ENCODE measurements at regions not wholly inside any gene's neighbourhood (a gene's known extent, or its start where the extent isn't known, plus 50 kb on each side); places are given as distances from the start of the nearest gene placed in this dataset.

DNA sequence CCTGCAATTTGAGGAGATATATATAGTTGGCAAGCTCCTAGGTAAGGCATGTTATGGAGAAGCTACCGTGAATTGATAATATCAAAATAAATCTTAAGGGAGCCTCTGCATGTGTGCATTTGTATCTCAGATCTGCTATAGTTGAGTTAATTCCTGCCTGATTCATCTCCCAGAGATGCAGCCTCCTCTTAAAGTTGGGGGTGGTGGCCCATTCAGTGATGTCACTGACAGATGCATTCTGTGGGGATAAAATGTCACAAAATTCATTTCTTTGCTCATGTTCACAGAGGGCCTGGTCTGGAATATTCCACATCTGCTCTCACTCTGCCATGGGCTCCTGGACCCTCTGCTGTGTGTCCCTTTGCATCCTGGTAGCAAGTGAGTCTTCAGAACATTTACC, 185.8 kb upstream of the PRSS1 start:
- no peak for TF ChIP-seq POLR2A (IDR thresholded peaks at IDR 0.05)
- TF ChIP-seq, protein P1, sequence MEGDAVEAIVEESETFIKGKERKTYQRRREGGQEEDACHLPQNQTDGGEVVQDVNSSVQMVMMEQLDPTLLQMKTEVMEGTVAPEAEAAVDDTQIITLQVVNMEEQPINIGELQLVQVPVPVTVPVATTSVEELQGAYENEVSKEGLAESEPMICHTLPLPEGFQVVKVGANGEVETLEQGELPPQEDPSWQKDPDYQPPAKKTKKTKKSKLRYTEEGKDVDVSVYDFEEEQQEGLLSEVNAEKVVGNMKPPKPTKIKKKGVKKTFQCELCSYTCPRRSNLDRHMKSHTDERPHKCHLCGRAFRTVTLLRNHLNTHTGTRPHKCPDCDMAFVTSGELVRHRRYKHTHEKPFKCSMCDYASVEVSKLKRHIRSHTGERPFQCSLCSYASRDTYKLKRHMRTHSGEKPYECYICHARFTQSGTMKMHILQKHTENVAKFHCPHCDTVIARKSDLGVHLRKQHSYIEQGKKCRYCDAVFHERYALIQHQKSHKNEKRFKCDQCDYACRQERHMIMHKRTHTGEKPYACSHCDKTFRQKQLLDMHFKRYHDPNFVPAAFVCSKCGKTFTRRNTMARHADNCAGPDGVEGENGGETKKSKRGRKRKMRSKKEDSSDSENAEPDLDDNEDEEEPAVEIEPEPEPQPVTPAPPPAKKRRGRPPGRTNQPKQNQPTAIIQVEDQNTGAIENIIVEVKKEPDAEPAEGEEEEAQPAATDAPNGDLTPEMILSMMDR (IDR thresholded peaks at IDR 0.05) = no peak

Data from testis (tissue), 2 donors.